H1 (cell line): ENCODE measurements at regions not wholly inside any gene's neighbourhood (a gene's known extent, or its start where the extent isn't known, plus 50 kb on each side); places are given as distances from the start of the nearest gene placed in this dataset.

Experiments used
- CTCF ChIA-PET: fragments of 300-600 bp; sonication (Branson Sonifier 250); formaldehyde crosslinking; loops from one replicate; lab custom pipeline; 2021; ENCODE audit not compliant: partially characterized antibody; lab: Charles Lee
- POLR2A ChIA-PET: fragments of 300-600 bp; sonication (Branson Sonifier 250); formaldehyde crosslinking; loops from one replicate; lab custom pipeline; 2021; ENCODE audit warnings: inconsistent platforms; ENCODE audit not compliant: partially characterized antibody; lab: Charles Lee
- DNase-seq, 2 experiments: peaks; one replicate each; pipeline versions ENCODE4 v3.0.0 to v3.0.0-alpha.2; 2010 to 2022; ENCODE audit warnings: low spot score in 2 of 2, low read depth in 1 of 2, mixed read lengths in 1 of 2
- FAIRE-seq: peaks from 2 replicates; lab custom pipeline; 2011; peaks lifted over from hg19 to GRCh38; lab: Jason Lieb, UNC
- H2AFZ ChIP-seq: 2 replicates; pipeline ENCODE4 v1.8.1; 2012; ENCODE audit warnings: low read length, inconsistent platforms
- H2AK5ac ChIP-seq: 2 replicates; pipeline ENCODE4 v1.6.1; 2013; ENCODE audit warnings: low read depth, low read length
- H2BK120ac ChIP-seq: replicated peaks from 2 replicates; pipeline ENCODE3; 2013; ENCODE audit warnings: low read depth, low read length, inconsistent platforms
- H2BK12ac ChIP-seq: 2 replicates; pipeline ENCODE4 v1.6.1; 2013; ENCODE audit warnings: low read depth, low read length
- H2BK15ac ChIP-seq: 2 replicates; pipeline ENCODE4 v1.6.1; 2013; ENCODE audit warnings: low read length
- H2BK20ac ChIP-seq: 2 replicates; pipeline ENCODE4 v1.6.1; 2013; ENCODE audit warnings: low read length
- H2BK5ac ChIP-seq: 2 replicates; pipeline ENCODE4 v1.6.1; 2013; ENCODE audit warnings: low read depth, low read length
- H3K14ac ChIP-seq: 2 replicates; pipeline ENCODE4 v1.6.1; 2013; ENCODE audit warnings: inconsistent platforms; ENCODE audit not compliant: insufficient read length
- H3K18ac ChIP-seq: 2 replicates; pipeline ENCODE4 v1.6.1; 2013; ENCODE audit warnings: low read length; ENCODE audit errors: extremely low read depth
- H3K23ac ChIP-seq: 2 replicates; pipeline ENCODE4 v1.6.1; 2013; ENCODE audit warnings: inconsistent platforms; ENCODE audit not compliant: insufficient read length
- H3K23me2 ChIP-seq: 2 replicates; pipeline ENCODE4 v1.6.1; 2013; ENCODE audit warnings: low read depth, low read length
- H3K27ac ChIP-seq: 2 replicates; pipeline ENCODE4 v1.6.1; 2011; ENCODE audit warnings: low read depth, low read length, inconsistent platforms
- H3K27me3 ChIP-seq, 4 experiments: replicated peaks in 1 of 4; 1 replicate in 1 of 4; 2 replicates in 3 of 4; pipeline versions ENCODE4 v1.6.1 to v1.8.1; 2011 to 2013; ENCODE audit warnings: low read length in 3 of 4, mild to moderate bottlenecking in 3 of 4, inconsistent platforms in 2 of 4, mixed read lengths in 2 of 4, moderate library complexity in 1 of 4; ENCODE audit not compliant: control insufficient read depth in 3 of 4, insufficient read depth in 3 of 4; ENCODE audit errors: extremely low read depth in 1 of 4
- H3K36me3 ChIP-seq, 4 experiments: 2 replicates each; pipeline versions ENCODE4 v1.6.1 to v1.8.1; 2011 to 2013; ENCODE audit warnings: mild to moderate bottlenecking in 4 of 4, low read length in 3 of 4, moderate library complexity in 2 of 4, control low read depth in 1 of 4, inconsistent platforms in 1 of 4; ENCODE audit not compliant: insufficient read depth in 4 of 4, control insufficient read depth in 2 of 4
- H3K4ac ChIP-seq: replicated peaks from 2 replicates; pipeline ENCODE3; 2013; ENCODE audit warnings: low read length, low read depth, mixed read lengths, inconsistent platforms; ENCODE audit not compliant: insufficient read length
- H3K4me1 ChIP-seq, 4 experiments: replicated peaks in 1 of 4; 1 replicate in 1 of 4; 2 replicates in 3 of 4; pipeline versions ENCODE4 v1.6.1 to v1.8.1; 2011 to 2013; ENCODE audit warnings: low read length in 3 of 4, inconsistent platforms in 2 of 4, mixed read lengths in 1 of 4; ENCODE audit not compliant: insufficient read depth in 4 of 4, control insufficient read depth in 3 of 4
- H3K4me2 ChIP-seq, 2 experiments: 2 replicates each; pipeline versions ENCODE4 v1.6.1 to v1.8.1; 2011 to 2013; ENCODE audit warnings: low read depth in 2 of 2, low read length in 2 of 2, control low read depth in 1 of 2, inconsistent platforms in 1 of 2, mild to moderate bottlenecking in 1 of 2; ENCODE audit not compliant: insufficient read depth in 1 of 2
- H3K4me3 ChIP-seq, 4 experiments: fragments of 200-600, 300-600 bp in 1 of 4; sonication (generic), shearing (Covaris generic), sonication (Bioruptor Twin) in 1 of 4; 2 replicates each; pipeline versions ENCODE4 v1.5.1 to v1.8.1; 2011 to 2016; ENCODE audit warnings: low read length in 4 of 4, low read depth in 3 of 4, control low read depth in 2 of 4, inconsistent platforms in 2 of 4, mild to moderate bottlenecking in 2 of 4, mixed read lengths in 1 of 4, moderate library complexity in 1 of 4; ENCODE audit not compliant: insufficient read depth in 2 of 4; ENCODE audit errors: extremely low read depth in 1 of 4
- H3K56ac ChIP-seq: replicated peaks from 2 replicates; pipeline ENCODE3; 2013; ENCODE audit warnings: low read depth, mild to moderate bottlenecking, mixed read lengths, low read length, inconsistent platforms; ENCODE audit not compliant: insufficient read length
- H3K79me1 ChIP-seq: 2 replicates; pipeline ENCODE4 v1.6.1; 2013; ENCODE audit warnings: low read depth, low read length, control low read depth
- H3K79me2 ChIP-seq, 2 experiments: 2 replicates each; pipeline versions ENCODE4 v1.6.1 to v1.8.1; 2012 to 2013; ENCODE audit warnings: low read length in 2 of 2, mild to moderate bottlenecking in 2 of 2, inconsistent platforms in 1 of 2; ENCODE audit not compliant: insufficient read depth in 2 of 2, control insufficient read depth in 1 of 2
- H3K9ac ChIP-seq, 4 experiments: replicated peaks in 1 of 4; 1 replicate in 1 of 4; 2 replicates in 3 of 4; pipeline versions ENCODE4 v1.6.1 to v1.8.1; 2011 to 2013; ENCODE audit warnings: low read depth in 3 of 4, low read length in 3 of 4, control low read depth in 2 of 4, mild to moderate bottlenecking in 2 of 4, moderate library complexity in 2 of 4, inconsistent platforms in 1 of 4; ENCODE audit errors: extremely low read depth in 1 of 4
- H3K9me3 ChIP-seq, 2 experiments: 2 replicates each; pipeline versions ENCODE4 v1.6.1 to v1.8.1; 2012 to 2013; ENCODE audit warnings: mild to moderate bottlenecking in 2 of 2, moderate library complexity in 2 of 2, control low read depth in 1 of 2, inconsistent platforms in 1 of 2, low read depth in 1 of 2, low read length in 1 of 2, mixed read lengths in 1 of 2; ENCODE audit not compliant: insufficient read depth in 2 of 2
- H4K20me1 ChIP-seq, 2 experiments: replicated peaks in 1 of 2; 2 replicates each; pipeline versions ENCODE3 to v1.8.1; 2011 to 2013; ENCODE audit warnings: inconsistent platforms in 2 of 2, low read length in 2 of 2, mild to moderate bottlenecking in 1 of 2; ENCODE audit not compliant: insufficient read depth in 2 of 2, control insufficient read depth in 1 of 2
- H4K5ac ChIP-seq: 2 replicates; pipeline ENCODE4 v1.6.1; 2013; ENCODE audit warnings: low read length, low read depth, mixed read lengths, inconsistent platforms; ENCODE audit not compliant: insufficient read length
- H4K8ac ChIP-seq: 2 replicates; pipeline ENCODE4 v1.8.0; 2013; ENCODE audit warnings: mild to moderate bottlenecking, moderate library complexity, low read length, inconsistent platforms; ENCODE audit not compliant: insufficient read depth; ENCODE audit errors: extremely low read depth
- H4K91ac ChIP-seq: replicated peaks from 2 replicates; pipeline ENCODE3; 2013; ENCODE audit warnings: low read length, mixed read lengths, inconsistent platforms; ENCODE audit not compliant: insufficient read length
- CEBPB ChIP-seq: IDR thresholded peaks from 2 replicates; pipeline ENCODE4 v1.6.1; 2012; ENCODE audit warnings: low read depth, low read length
- CHD2 ChIP-seq: IDR thresholded peaks from 2 replicates; pipeline ENCODE4 v1.6.1; 2012; ENCODE audit warnings: low read length, improper control_type of control experiment
- SAP30 ChIP-seq: fragments of 300-600 bp; sonication (generic); IDR thresholded peaks from 2 replicates; pipeline ENCODE4 v1.7.1; 2012; ENCODE audit warnings: low read length, moderate library complexity, mild to moderate bottlenecking, inconsistent platforms; ENCODE audit not compliant: insufficient read depth, insufficient replicate concordance
- SIN3A ChIP-seq, 2 experiments: IDR thresholded peaks in 1 of 2; conservative IDR thresholded peaks in 1 of 2; 2 replicates each; pipeline ENCODE4 v1.6.1; 2011 to 2012; ENCODE audit warnings: low read length in 2 of 2, improper control_type of control experiment in 1 of 2, low read depth in 1 of 2, mild to moderate bottlenecking in 1 of 2
- SP4 ChIP-seq: IDR thresholded peaks from 2 replicates; pipeline ENCODE4 v1.6.1; 2012; ENCODE audit warnings: low read length, inconsistent platforms
- TAF1 ChIP-seq: IDR thresholded peaks from 2 replicates; pipeline ENCODE4 v1.6.1; 2011; ENCODE audit warnings: mild to moderate bottlenecking, low read depth, low read length
- WGBS, 2 experiments: shearing (Covaris generic) in 1 of 2; methylation state at CpG; one replicate each; pipeline versions ENCODE4 v1.1.6 to v1.1.7; 2013 to 2015; ENCODE audit warnings: low lambda C conversion rate in 2 of 2, mixed read lengths in 2 of 2, inconsistent platforms in 1 of 2, low coverage in 1 of 2, missing lambda C conversion rate in 1 of 2; ENCODE audit not compliant: insufficient replicate concordance in 2 of 2, insufficient coverage in 1 of 2, insufficient read length in 1 of 2; ENCODE audit errors: extremely low coverage in 1 of 2, missing lambda C conversion rate in 1 of 2; 5-methylcytosine and 5-hydroxymethylcytosine counted together
- TF ChIP-seq, protein P1 (sequence below): IDR thresholded peaks from 2 replicates; pipeline ENCODE4 v1.6.1; 2011; ENCODE audit warnings: low read depth, mild to moderate bottlenecking, low read length; ENCODE audit not compliant: insufficient read depth

DNA sequence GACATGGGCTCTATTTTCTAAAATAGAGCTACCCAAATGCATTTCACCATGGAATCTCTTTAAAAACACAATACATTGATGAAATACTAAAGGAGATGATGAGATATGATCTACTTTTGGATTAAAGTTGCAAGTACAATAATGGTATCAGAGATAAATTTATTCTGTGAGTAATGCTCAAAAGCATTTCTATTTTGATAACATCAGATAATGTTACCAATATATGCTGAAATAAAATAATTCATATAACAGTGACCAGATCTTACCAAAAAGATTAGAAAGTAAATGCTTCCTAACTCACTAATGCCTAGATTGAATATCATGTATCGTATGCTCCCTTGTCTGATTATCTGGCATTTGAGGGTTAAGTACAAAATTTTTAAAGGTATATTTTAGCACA, 761.8 kb upstream of the ZNF608 start:
- Histone ChIP-seq H2AK5ac (no peak overlapping the region), H2AFZ (no peak overlapping the region), H4K20me1 (no peaks in the 10 kb centered on the region), H4K8ac (no peak overlapping the region), H3K23me2 (no peaks in the 10 kb centered on the region; the same call in 1 of the 2 replicates), H3K9me3 (0 out of 4 replicates have a peak, but pooled peaks cover 0 to 3% of the 10 kb centered on the region in 2 experiments), H3K9ac (no peak overlapping the region), H2BK5ac (no peak overlapping the region), H3K4me1 (no peaks in the 10 kb centered on the region; a peak in 1 of 7 replicates), H3K27me3 (no peaks in the 10 kb centered on the region), H3K14ac (no peak overlapping the region), H4K91ac (no peak overlapping the region), H3K4me3 (no peak overlapping the region), H3K56ac (no peak overlapping the region), H2BK20ac (no peak overlapping the region), H3K79me2 (no peaks in the 10 kb centered on the region), H3K79me1 (no peaks in the 10 kb centered on the region), H2BK12ac (no peak overlapping the region), H3K4ac (no peak overlapping the region), H3K27ac (no peak overlapping the region), H4K5ac (no peak overlapping the region), H3K4me2 (no peak overlapping the region), H3K23ac (no peak overlapping the region), H2BK120ac (no peak overlapping the region), H3K36me3 (no peaks in the 10 kb centered on the region), H3K18ac (no peak overlapping the region), H2BK15ac (no peak overlapping the region)
- POLR2A ChIA-PET: no interaction called here
- CTCF ChIA-PET: no interaction called here
- DNase-seq (no peak), FAIRE-seq (no peak)
- 94% methylated on average over 1 of the region's 1 CpG; no CpG with 5 or more reads in 1 of the 2 experiments for WGBS, 2 experiments
- TF ChIP-seq, protein P1, sequence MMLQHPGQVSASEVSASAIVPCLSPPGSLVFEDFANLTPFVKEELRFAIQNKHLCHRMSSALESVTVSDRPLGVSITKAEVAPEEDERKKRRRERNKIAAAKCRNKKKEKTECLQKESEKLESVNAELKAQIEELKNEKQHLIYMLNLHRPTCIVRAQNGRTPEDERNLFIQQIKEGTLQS: no peak
- TF ChIP-seq SP4 (no peak), SAP30 (no peak), SIN3A (conservative IDR thresholded peaks at IDR 0.05 in 1 of 2, IDR thresholded peaks at IDR 0.05 in 1 of 2; ENCODE audit: low read depth in 1 of 2, low read length in 2 of 2) (no peak), CEBPB (no peak), CHD2 (no peak), TAF1 (no peak)
